ENCODE measurements at regions not wholly inside any gene's neighbourhood (a gene's known extent, or its start where the extent isn't known, plus 50 kb on each side); places are given as distances from the start of the nearest gene placed in this dataset.

DNA sequence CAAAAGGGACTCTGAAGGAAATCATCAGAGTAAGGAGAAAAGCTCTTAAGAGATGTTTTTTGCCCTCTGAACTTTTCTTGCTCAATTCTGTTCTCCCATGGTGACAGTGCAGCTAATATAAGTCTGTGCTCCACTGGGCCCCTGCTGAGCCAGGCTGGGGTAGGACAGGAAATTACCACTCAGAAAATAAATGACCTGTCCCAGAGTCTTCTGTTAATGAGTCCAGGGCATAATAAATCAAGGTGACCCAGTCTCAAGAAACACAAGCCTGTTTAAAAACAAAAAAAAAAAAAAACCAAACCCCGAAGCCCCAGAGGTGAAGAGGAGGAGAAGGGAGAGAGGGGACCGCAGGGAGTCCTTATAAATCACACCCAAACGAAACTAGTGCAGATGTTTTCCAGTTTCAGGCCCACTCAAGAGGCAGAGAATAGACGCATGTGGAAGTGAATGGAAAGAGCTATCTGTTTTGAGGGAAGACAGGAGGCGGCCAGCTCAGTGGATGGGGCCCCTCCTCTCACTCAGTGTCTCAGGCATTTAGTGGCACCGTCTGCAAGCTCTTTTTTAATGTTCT is 59.8 kb upstream of the BOC start:
- Histone ChIP-seq H3K9me3 (ENCODE audit: control insufficient read depth in 1 of 2, low read length in 2 of 2) (no peaks in the 10 kb centered on the region), H3K27ac (ENCODE audit: low read depth, low read length) (no peak overlapping the region), H3K27me3 (ENCODE audit: insufficient read depth, low read length) (no peaks in the 10 kb centered on the region), H3K4me3 (ENCODE audit: low read length in 2 of 2) (no peak overlapping the region), H3K4me1 (ENCODE audit: insufficient read depth, low read length) (no peaks in the 10 kb centered on the region), H3K36me3 (ENCODE audit: insufficient read depth, low read length) (no peaks in the 10 kb centered on the region)
- no peak overlapping the region for H3K27ac Mint-ChIP-seq
- H3K4me3 Mint-ChIP-seq: no peak overlapping the region
- ChIA-PET POLR2A (ENCODE audit: partially characterized antibody) (no interaction called here), CTCF (ENCODE audit: partially characterized antibody) (no interaction called here)
- intact Hi-C loops (cut with micrococcal nuclease): no loop called here
- peaks cover 0 to 4% of the 10 kb centered on the region in 2 donors for H3K27me3 Mint-ChIP-seq
- no peak for DNase-seq
- peaks cover 0 to 1% (median 0%) of the 10 kb centered on the region in 4 donors for H3K4me1 Mint-ChIP-seq
- H3K9me3 Mint-ChIP-seq: no peaks in the 10 kb centered on the region
- H3K36me3 Mint-ChIP-seq: no peaks in the 10 kb centered on the region

DNA sequence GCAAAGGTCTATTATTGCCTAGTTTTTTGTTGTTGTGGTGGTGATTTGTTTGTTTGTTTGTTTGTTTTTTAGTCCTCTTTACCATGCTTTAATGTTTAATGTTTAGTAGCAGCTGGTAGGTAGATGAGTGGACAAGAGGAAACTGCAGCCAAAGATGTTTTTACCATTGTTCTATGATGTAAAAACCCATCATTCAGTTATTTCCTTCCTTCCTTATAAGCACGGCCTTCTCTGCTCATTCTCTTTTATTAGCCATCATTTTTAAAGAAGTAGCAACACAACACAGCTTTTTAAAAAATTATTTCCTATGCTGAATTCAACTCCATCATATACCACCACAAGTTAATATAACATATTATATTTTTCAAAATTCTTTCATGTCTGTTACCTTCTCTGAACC is 58.5 kb upstream of the BOC start:
- DNase-seq: no peak
- intact Hi-C loops (cut with micrococcal nuclease): no loop called here

DNA sequence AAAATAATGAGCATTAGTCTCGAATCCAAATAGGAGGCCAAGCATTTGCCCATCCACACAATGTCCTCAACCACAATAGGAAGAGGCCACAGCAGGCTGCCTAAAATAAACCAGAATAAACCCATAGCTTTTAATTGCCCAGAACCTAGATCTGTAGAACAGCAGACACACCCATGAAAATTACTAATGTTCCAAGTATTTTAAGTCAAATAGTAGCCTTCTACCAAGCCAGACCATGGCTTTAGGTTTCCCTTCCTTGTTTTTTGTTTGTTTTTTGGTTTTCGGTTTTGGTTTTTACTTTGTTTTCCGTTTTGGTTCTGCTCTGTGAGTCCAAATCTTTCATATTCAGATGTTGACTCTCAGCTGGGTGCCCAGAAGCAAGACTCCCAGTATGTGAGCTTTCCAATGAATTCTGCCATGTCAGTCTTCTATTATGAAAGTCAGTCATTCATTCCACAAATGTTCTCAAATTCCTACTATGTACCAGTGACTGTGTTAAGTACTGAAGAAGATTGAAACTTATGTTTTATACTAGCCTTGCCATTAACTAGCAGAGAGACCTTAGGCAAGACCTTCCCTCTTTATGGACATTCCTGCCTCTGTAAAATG is 57.8 kb upstream of the BOC start:
- no peaks in the 10 kb centered on the region for H3K9me3 Mint-ChIP-seq
- Histone ChIP-seq H3K4me3 (ENCODE audit: low read length in 2 of 2) (no peak overlapping the region), H3K36me3 (ENCODE audit: insufficient read depth, low read length) (no peaks in the 10 kb centered on the region), H3K9me3 (ENCODE audit: control insufficient read depth in 1 of 2, low read length in 2 of 2) (no peaks in the 10 kb centered on the region), H3K27ac (ENCODE audit: low read depth, low read length) (no peak overlapping the region), H3K4me1 (ENCODE audit: insufficient read depth, low read length) (no peaks in the 10 kb centered on the region), H3K27me3 (ENCODE audit: insufficient read depth, low read length) (no peaks in the 10 kb centered on the region)
- H3K4me1 Mint-ChIP-seq: peaks cover 0 to 1% (median 0%) of the 10 kb centered on the region in 4 donors
- intact Hi-C loops (cut with micrococcal nuclease): no loop called here
- no peak for DNase-seq
- no peak overlapping the region for H3K4me3 Mint-ChIP-seq
- POLR2A ChIA-PET (ENCODE audit: partially characterized antibody): no interaction called here
- H3K27ac Mint-ChIP-seq: peak overlapping the region in 1 of 7 donors; percentile 20
- H3K27me3 Mint-ChIP-seq: peaks cover 0 to 4% of the 10 kb centered on the region in 2 donors
- no peaks in the 10 kb centered on the region for H3K36me3 Mint-ChIP-seq
- CTCF ChIA-PET (ENCODE audit: partially characterized antibody): interaction anchor here (1.3 kb wide), 1 partner anchor 135 kb away, joined by 3 read pairs; no protein-coding TSS in a partner anchor

More for the DNA sequence above, 58.5 kb upstream of the BOC start:
- no peaks in the 10 kb centered on the region for H3K9me3 Mint-ChIP-seq
- Histone ChIP-seq H3K27me3 (ENCODE audit: insufficient read depth, low read length) (no peaks in the 10 kb centered on the region), H3K4me3 (ENCODE audit: low read length in 2 of 2) (no peak overlapping the region), H3K9me3 (ENCODE audit: control insufficient read depth in 1 of 2, low read length in 2 of 2) (no peaks in the 10 kb centered on the region), H3K4me1 (ENCODE audit: insufficient read depth, low read length) (no peaks in the 10 kb centered on the region), H3K27ac (ENCODE audit: low read depth, low read length) (no peak overlapping the region), H3K36me3 (ENCODE audit: insufficient read depth, low read length) (no peaks in the 10 kb centered on the region)
- peaks cover 0 to 4% of the 10 kb centered on the region in 2 donors for H3K27me3 Mint-ChIP-seq
- POLR2A ChIA-PET (ENCODE audit: partially characterized antibody): no interaction called here
- CTCF ChIA-PET (ENCODE audit: partially characterized antibody): interaction anchor here (1.3 kb wide), 1 partner anchor 135 kb away, joined by 3 read pairs; no protein-coding TSS in a partner anchor
- no peak overlapping the region for H3K27ac Mint-ChIP-seq
- H3K4me1 Mint-ChIP-seq: peaks cover 0 to 1% (median 0%) of the 10 kb centered on the region in 4 donors
- H3K36me3 Mint-ChIP-seq: no peaks in the 10 kb centered on the region
- H3K4me3 Mint-ChIP-seq: no peak overlapping the region

- Histone ChIP-seq H3K27ac (ENCODE audit: low read depth, low read length) (no peak overlapping the region), H3K4me1 (ENCODE audit: insufficient read depth, low read length) (no peaks in the 10 kb centered on the region), H3K36me3 (ENCODE audit: insufficient read depth, low read length) (no peaks in the 10 kb centered on the region), H3K9me3 (ENCODE audit: control insufficient read depth in 1 of 2, low read length in 2 of 2) (no peaks in the 10 kb centered on the region), H3K4me3 (ENCODE audit: low read length in 2 of 2) (no peak overlapping the region), H3K27me3 (ENCODE audit: insufficient read depth, low read length) (no peaks in the 10 kb centered on the region)
- ChIA-PET CTCF (ENCODE audit: partially characterized antibody) (no interaction called here), POLR2A (ENCODE audit: partially characterized antibody) (no interaction called here)
- Mint-ChIP-seq H3K27me3 (no peaks in the 10 kb centered on the region), H3K36me3 (no peaks in the 10 kb centered on the region), H3K4me1 (peaks cover 0 to 1% (median 0%) of the 10 kb centered on the region in 4 donors), H3K27ac (no peak overlapping the region), H3K9me3 (peaks cover 0 to 2% (median 0%) of the 10 kb centered on the region in 8 donors), H3K4me3 (no peak overlapping the region)
- intact Hi-C loops (cut with micrococcal nuclease): no loop called here
- DNase-seq: no peak
Observed at GRCh38 chr3:113156816-113157333, 54.5 kb upstream of the BOC start.

DNA sequence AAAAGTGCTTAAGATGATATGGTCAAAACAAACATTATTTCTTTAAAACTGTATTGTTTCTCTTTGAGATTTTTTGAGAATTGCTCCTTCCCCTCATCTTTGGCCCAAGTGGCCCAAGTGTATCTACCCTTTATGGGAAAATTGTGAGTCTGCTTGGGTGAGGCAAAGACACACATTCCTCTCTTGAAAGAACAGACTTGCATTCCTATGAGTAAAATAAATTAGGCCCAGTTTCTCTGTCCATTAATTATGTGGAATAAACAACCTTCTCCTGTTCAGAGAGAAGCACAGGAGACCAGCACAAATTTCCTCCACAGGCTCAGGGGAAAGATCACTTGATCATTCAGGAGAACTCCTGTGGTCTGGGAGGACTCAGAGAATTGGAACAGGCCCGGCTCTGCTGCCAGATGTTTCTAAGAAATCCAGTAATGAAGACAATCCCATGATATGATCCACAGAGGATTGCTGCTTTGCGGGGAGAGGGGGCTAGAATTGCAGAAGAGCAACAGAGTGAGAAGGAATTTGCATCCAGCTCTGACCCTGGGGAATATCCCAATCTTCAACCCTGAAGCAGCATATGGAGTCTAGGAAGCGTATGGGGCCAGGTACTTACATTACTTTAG is 53.8 kb upstream of the BOC start:
- Mint-ChIP-seq H3K4me3 (no peak overlapping the region), H3K9me3 (peaks cover 0 to 2% (median 0%) of the 10 kb centered on the region in 8 donors), H3K27me3 (peaks cover 0 to 2% of the 10 kb centered on the region in 2 donors), H3K36me3 (no peaks in the 10 kb centered on the region), H3K4me1 (peaks cover 0 to 1% (median 0%) of the 10 kb centered on the region in 4 donors), H3K27ac (no peak overlapping the region)
- H3K4me3 ChIP-seq (ENCODE audit: low read length in 2 of 2): no peak overlapping the region
- no peak overlapping the region for H3K27ac ChIP-seq (ENCODE audit: low read depth, low read length)
- no peak for DNase-seq
- H3K4me1 ChIP-seq (ENCODE audit: insufficient read depth, low read length): no peaks in the 10 kb centered on the region
- ChIA-PET CTCF (ENCODE audit: partially characterized antibody) (no interaction called here), POLR2A (ENCODE audit: partially characterized antibody) (no interaction called here)
- intact Hi-C loops (cut with micrococcal nuclease): no loop called here
- no peaks in the 10 kb centered on the region for H3K27me3 ChIP-seq (ENCODE audit: insufficient read depth, low read length)
- no peaks in the 10 kb centered on the region for H3K9me3 ChIP-seq (ENCODE audit: control insufficient read depth in 1 of 2, low read length in 2 of 2)
- H3K36me3 ChIP-seq (ENCODE audit: insufficient read depth, low read length): no peaks in the 10 kb centered on the region

DNA sequence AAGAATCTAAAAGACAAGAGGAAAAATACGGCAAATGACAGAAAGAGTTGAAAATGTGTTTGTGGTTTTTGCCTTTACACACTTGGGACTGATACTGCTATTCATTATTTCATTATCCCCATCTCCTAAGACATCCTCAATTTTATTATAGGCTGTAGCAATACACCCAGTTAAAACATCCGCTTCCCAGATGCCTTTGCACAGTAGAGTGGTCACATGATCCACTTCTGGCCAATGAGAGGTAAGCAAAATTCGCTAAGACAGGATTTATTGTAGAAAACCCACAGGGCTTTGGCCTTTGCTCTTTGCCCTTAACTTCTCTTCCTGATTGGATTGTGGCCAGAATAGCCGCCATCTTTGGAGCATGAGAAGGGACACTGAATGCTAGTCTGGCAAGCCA is 53.2 kb upstream of the BOC start:
- Mint-ChIP-seq H3K4me1 (peaks cover 0 to 1% (median 0%) of the 10 kb centered on the region in 4 donors), H3K36me3 (no peaks in the 10 kb centered on the region), H3K9me3 (peaks cover 0 to 2% (median 0%) of the 10 kb centered on the region in 8 donors), H3K27me3 (peaks cover 0 to 2% of the 10 kb centered on the region in 2 donors), H3K27ac (no peak overlapping the region), H3K4me3 (no peak overlapping the region)
- Histone ChIP-seq H3K9me3 (ENCODE audit: control insufficient read depth in 1 of 2, low read length in 2 of 2) (no peaks in the 10 kb centered on the region), H3K36me3 (ENCODE audit: insufficient read depth, low read length) (no peaks in the 10 kb centered on the region), H3K4me3 (ENCODE audit: low read length in 2 of 2) (no peak overlapping the region), H3K4me1 (ENCODE audit: insufficient read depth, low read length) (no peaks in the 10 kb centered on the region), H3K27ac (ENCODE audit: low read depth, low read length) (no peak overlapping the region), H3K27me3 (ENCODE audit: insufficient read depth, low read length) (no peaks in the 10 kb centered on the region)
- POLR2A ChIA-PET (ENCODE audit: partially characterized antibody): no interaction called here
- intact Hi-C loops (cut with micrococcal nuclease): no loop called here
- CTCF ChIA-PET (ENCODE audit: partially characterized antibody): no interaction called here
- DNase-seq: no peak
